ENCODE measurements at regions not wholly inside any gene's neighbourhood (a gene's known extent, or its start where the extent isn't known, plus 50 kb on each side); places are given as distances from the start of the nearest gene placed in this dataset.

DNA sequence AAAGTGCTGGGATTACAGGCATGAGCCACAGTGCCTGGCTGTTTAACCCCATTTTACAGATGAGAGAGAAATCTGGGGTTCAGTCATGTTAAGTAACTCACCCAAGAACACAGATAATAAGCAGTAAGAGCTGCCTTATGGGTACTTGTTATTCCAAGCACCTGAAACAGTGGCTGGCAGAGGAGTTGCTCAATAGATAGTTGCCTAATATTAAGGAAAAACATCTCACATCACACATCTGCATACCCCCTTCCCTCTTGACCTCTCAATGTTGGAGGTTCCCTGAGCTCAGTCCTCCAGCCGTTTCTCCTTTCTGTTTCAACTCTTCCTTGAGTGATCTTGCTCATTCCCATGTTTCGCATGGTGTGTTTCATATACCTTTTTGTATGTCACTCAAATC lies 401.9 kb downstream of the KLF12 start:
- POLR2A ChIA-PET (ENCODE audit: low non-redundant PET): interaction anchor here (0.6 kb wide), 1 partner anchor 102 kb away, joined by 3 read pairs; no protein-coding TSS in a partner anchor
- TF ChIP-seq, protein P1, sequence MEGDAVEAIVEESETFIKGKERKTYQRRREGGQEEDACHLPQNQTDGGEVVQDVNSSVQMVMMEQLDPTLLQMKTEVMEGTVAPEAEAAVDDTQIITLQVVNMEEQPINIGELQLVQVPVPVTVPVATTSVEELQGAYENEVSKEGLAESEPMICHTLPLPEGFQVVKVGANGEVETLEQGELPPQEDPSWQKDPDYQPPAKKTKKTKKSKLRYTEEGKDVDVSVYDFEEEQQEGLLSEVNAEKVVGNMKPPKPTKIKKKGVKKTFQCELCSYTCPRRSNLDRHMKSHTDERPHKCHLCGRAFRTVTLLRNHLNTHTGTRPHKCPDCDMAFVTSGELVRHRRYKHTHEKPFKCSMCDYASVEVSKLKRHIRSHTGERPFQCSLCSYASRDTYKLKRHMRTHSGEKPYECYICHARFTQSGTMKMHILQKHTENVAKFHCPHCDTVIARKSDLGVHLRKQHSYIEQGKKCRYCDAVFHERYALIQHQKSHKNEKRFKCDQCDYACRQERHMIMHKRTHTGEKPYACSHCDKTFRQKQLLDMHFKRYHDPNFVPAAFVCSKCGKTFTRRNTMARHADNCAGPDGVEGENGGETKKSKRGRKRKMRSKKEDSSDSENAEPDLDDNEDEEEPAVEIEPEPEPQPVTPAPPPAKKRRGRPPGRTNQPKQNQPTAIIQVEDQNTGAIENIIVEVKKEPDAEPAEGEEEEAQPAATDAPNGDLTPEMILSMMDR (conservative IDR thresholded peaks at IDR 0.05; ENCODE audit: low read depth): no peak

DNA sequence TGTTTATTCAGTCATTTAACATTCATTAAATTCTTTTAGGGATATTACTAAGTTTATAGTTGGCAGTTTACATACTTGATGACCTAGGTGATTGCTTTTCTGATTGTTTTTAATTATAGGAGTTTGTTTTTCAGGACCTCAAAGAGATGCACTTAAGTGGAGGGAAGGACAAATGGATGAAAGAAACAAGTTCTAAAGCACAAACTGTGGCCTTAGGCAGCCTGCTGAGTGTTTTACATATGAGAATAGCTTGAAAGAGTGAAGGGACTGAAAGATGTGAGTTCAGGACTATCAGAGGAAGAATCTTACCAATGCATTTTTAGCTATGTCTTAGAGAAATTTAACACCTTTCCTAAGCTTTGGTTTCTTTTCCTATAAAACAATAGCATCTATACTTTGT lies 402.6 kb downstream of the KLF12 start:
- no peak for DNase-seq (ENCODE audit: low spot score)
- ChIA-PET POLR2A (ENCODE audit: low non-redundant PET) (no interaction called here), CTCF (interaction anchor here (0.6 kb wide), 1 partner anchor 293 kb away, joined by 3 read pairs; no protein-coding TSS in a partner anchor)
- TF ChIP-seq, protein P1 (conservative IDR thresholded peaks at IDR 0.05; ENCODE audit: low read depth): no peak
- no peak overlapping the region for H3K27ac ChIP-seq

More for the DNA sequence above, 401.9 kb downstream of the KLF12 start:
- no peak for DNase-seq (ENCODE audit: low spot score)
- CTCF ChIA-PET: no interaction called here
- H3K27ac ChIP-seq: no peak overlapping the region

DNA sequence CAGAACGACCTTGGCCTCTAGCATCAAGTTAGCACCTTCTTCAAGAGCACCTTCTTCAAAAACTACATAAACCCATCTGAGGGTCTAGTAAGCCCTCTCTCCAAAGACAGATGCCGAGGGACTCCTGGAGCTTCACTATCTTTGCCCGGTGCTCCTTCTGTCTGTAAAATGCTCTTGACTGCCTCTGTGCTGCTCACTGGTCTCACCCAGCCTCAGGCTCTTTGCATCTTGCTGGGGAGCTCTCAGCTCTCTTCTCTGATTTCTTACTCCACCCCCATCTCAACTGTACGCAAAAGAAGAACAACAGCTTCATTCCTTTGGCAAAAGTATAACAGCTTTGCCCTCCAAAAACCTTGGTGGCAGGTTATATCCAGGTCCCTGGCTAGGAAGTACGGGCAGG lies 404.2 kb downstream of the KLF12 start:
- no peak overlapping the region for H3K27ac ChIP-seq
- POLR2A ChIA-PET (ENCODE audit: low non-redundant PET): no interaction called here
- CTCF ChIA-PET: no interaction called here
- DNase-seq (ENCODE audit: low spot score): no peak
- TF ChIP-seq, protein P1 (conservative IDR thresholded peaks at IDR 0.05; ENCODE audit: low read depth): no peak

DNA sequence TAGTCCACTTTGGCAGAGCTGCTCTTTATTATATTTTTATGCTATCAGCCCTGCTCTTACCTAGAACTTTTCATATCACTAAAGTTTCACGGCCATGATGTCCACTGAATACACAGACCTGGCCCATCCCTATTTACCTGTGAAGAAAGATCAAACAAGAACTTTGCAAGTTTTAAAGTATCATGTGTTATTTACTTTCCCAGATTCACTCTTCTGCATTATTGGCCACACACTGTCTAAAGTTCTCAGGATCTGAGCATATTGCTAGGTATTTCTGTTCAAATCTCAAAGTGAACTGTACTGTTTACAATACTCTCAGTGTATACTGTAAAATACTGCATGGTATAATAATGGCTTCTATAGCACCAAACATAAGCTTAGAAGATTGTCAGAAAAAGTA lies 405.2 kb downstream of the KLF12 start:
- no peak overlapping the region for H3K27ac ChIP-seq
- no peak for DNase-seq (ENCODE audit: low spot score)
- POLR2A ChIA-PET (ENCODE audit: low non-redundant PET): no interaction called here
- CTCF ChIA-PET: no interaction called here
- TF ChIP-seq, protein P1 (conservative IDR thresholded peaks at IDR 0.05; ENCODE audit: low read depth): no peak

DNA sequence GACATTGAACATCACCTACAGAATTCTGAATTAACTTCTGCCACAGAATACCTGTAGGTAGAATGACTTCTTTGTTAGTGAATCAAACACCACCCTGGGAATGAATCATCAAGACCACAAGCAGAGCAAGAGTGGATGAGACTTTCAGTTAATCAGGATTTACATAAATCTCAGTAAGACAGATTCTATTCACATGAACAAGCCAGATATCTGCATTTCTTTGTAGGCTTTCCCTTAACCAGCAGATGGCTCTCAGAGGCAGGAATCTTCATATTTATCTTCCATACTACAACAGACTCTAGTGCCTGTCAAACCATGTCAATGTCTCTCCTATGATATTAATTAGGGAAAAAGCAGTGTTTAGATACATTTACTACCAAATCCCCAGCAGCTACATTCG lies 412.1 kb downstream of the KLF12 start:
- ChIA-PET POLR2A (ENCODE audit: low non-redundant PET) (no interaction called here), CTCF (interaction anchor here (0.6 to 1.8 kb wide), 3 partner anchors 180 to 1498 kb away, joined by 3 to 5 read pairs (median 5); no protein-coding TSS in a partner anchor)
- TF ChIP-seq, protein P1 (conservative IDR thresholded peaks at IDR 0.05; ENCODE audit: low read depth): no peak
- H3K27ac ChIP-seq: no peak overlapping the region
- DNase-seq (ENCODE audit: low spot score): peak; percentile 44

DNA sequence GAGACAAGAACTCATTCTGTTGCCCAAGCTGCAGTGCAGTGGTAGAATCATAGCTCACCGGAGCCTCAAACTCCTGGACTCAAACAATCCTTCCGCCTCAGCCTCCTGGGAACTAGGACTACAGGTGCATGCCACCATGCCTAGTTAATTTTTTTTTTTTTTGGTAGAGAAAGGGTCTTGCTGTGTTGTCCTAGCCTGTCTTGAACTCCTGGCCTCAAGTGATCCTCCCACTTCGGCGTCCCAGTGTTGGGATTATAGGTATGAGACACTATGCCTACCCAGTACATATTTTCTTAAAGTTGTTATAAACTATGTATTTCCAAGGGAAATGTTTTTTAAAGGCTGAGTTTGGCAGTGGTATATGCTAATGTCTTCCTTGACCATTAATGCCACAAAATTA lies 412.6 kb downstream of the KLF12 start:
- DNase-seq (ENCODE audit: low spot score): no peak
- ChIA-PET POLR2A (ENCODE audit: low non-redundant PET) (no interaction called here), CTCF (no interaction called here)
- H3K27ac ChIP-seq: no peak overlapping the region
- TF ChIP-seq, protein P1 (conservative IDR thresholded peaks at IDR 0.05; ENCODE audit: low read depth): no peak

Measured in RWPE1 (cell line).